SK-MEL-5 (cell line): ENCODE measurements at regions not wholly inside any gene's neighbourhood (a gene's known extent, or its start where the extent isn't known, plus 50 kb on each side); places are given as distances from the start of the nearest gene placed in this dataset.
"Not testable (repeated sequence)": the region's sequence is repeated elsewhere in the genome, so short reads cannot be mapped to it uniquely, and the experiment has no call there.

Experiments
- DNase-seq: peaks from one replicate; pipeline ENCODE4 v3.0.0-alpha.2; 2016; ENCODE audit warnings: low read depth, low spot score
- in situ Hi-C: cut with HindIII; loops from 2 replicates; pipeline ENCODE4 v1.10.0; 2016; ENCODE audit warnings: low sequenced_read_pairs, high pct_unique_total_duplicates, low pct_unique_long_range_greater_than_20kb

GRCh38 chrX:7570432-7571029, 272.4 kb upstream of the VCX start:
- in situ Hi-C loops: no loop called here
- DNase-seq: no peak

GRCh38 chrX:7568597-7568996, 274.4 kb upstream of the VCX start:
- in situ Hi-C loops: no loop called here

GRCh38 chrX:7568130-7568529, 274.8 kb upstream of the VCX start:
- in situ Hi-C loops: no loop called here
- DNase-seq: peak; percentile 79

More at GRCh38 chrX:7568597-7568996, 274.4 kb upstream of the VCX start:
- DNase-seq: no peak

GRCh38 chrX:7552760-7553159, 290.2 kb upstream of the VCX start:
- in situ Hi-C loops: no loop called here

GRCh38 chrX:7546551-7547080, 296.4 kb upstream of the VCX start:
- in situ Hi-C loops: no loop called here
- DNase-seq: no peak

More at GRCh38 chrX:7552760-7553159, 290.2 kb upstream of the VCX start:
- peak; percentile 2 for DNase-seq

GRCh38 chrX:7545564-7545963, 297.4 kb upstream of the VCX start:
- DNase-seq: no peak
- in situ Hi-C loops: no loop called here

- in situ Hi-C loops: no loop called here
- no peak for DNase-seq
Measured at GRCh38 chrX:7542587-7543380, 300.2 kb upstream of the VCX start.

- DNase-seq: no peak
- in situ Hi-C loops: no loop called here
Measured at GRCh38 chrX:7522860-7523259, 320.1 kb upstream of the VCX start.

- in situ Hi-C loops: no loop called here
- DNase-seq: peak; percentile 0
Measured at GRCh38 chrX:7515681-7516413, 327.1 kb upstream of the VCX start.

GRCh38 chrX:7514871-7515599, 327.9 kb upstream of the VCX start:
- in situ Hi-C loops: no loop called here
- peak; percentile 4 for DNase-seq

- in situ Hi-C loops: no loop called here
- DNase-seq: no peak
Measured at GRCh38 chrX:7512845-7513244, 330.1 kb upstream of the VCX start.

GRCh38 chrX:7503251-7503650, 339.7 kb upstream of the VCX start:
- no peak for DNase-seq
- in situ Hi-C loops: no loop called here

- DNase-seq: no peak
- in situ Hi-C loops: no loop called here
Measured at GRCh38 chrX:7500386-7500785, 342.6 kb upstream of the VCX start.

GRCh38 chrX:7486505-7486904, 338.6 kb upstream of the PUDP start:
- no peak for DNase-seq
- in situ Hi-C loops: no loop called here

- in situ Hi-C loops: no loop called here
- no peak for DNase-seq
Measured at GRCh38 chrX:7485061-7485460, 337.1 kb upstream of the PUDP start.

GRCh38 chrX:7480721-7481120, 332.8 kb upstream of the PUDP start:
- in situ Hi-C loops: no loop called here
- no peak for DNase-seq

- in situ Hi-C loops: no loop called here
Measured at GRCh38 chrX:7462110-7462509, 314.2 kb upstream of the PUDP start.

GRCh38 chrX:7461051-7461450, 313.1 kb upstream of the PUDP start:
- DNase-seq, in situ Hi-C loops: not testable (repeated sequence)

More at GRCh38 chrX:7462110-7462509, 314.2 kb upstream of the PUDP start:
- DNase-seq: no peak
